GM19452 (cell line): ENCODE measurements at regions not wholly inside any gene's neighbourhood (a gene's known extent, or its start where the extent isn't known, plus 50 kb on each side); places are given as distances from the start of the nearest gene placed in this dataset.

ENCODE experiments used
- ATAC-seq: cut with Tn5 transposase; IDR thresholded peaks from one replicate; pipeline ENCODE4 v1.9.1; 2021; ENCODE audit not compliant: unreplicated experiment

DNA sequence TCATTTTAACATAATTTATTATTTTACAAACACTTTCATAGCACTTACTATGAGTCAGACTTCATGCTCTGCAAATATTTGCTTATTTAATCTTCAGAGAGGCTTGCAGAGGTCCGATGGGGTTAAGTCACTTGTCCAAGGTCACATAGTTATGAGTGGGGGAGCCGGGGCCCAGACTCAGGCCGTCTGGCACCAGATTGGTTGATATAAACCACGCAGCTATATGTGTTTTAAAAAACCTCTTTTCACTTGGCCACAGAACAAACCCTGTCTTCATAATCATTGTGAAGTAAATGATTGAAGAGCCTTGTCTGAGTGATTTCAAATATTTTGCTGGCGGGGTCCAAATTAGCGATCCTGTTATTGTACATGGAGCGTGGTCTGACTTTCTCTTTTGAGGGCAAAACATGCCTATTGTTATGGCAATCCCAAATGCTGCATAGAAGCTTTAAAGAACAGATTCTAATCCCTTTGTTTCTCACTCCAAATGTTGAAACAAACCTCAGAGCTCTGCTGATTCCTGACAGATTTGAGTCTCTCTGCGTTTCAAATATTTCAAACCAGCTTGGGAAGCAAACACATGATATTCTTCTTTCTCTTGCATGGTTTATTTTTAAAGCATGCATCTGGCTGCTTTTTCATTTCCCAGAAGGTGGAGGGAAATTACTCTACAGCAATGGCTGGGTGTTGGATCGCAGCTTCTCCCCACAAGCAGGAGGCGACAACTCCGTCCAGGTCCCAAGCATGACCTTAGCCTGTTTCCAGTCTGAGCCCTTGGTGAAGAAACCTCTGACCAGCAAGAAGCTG lies 142.4 kb downstream of the DDX1 start:
- ATAC-seq: no peak

- ATAC-seq: no peak
Measured at GRCh38 chr2:15734674-15735483, 143.2 kb downstream of the DDX1 start.

GRCh38 chr2:15735484-15736326 lies 144.0 kb downstream of the DDX1 start:
- ATAC-seq: no peak

DNA sequence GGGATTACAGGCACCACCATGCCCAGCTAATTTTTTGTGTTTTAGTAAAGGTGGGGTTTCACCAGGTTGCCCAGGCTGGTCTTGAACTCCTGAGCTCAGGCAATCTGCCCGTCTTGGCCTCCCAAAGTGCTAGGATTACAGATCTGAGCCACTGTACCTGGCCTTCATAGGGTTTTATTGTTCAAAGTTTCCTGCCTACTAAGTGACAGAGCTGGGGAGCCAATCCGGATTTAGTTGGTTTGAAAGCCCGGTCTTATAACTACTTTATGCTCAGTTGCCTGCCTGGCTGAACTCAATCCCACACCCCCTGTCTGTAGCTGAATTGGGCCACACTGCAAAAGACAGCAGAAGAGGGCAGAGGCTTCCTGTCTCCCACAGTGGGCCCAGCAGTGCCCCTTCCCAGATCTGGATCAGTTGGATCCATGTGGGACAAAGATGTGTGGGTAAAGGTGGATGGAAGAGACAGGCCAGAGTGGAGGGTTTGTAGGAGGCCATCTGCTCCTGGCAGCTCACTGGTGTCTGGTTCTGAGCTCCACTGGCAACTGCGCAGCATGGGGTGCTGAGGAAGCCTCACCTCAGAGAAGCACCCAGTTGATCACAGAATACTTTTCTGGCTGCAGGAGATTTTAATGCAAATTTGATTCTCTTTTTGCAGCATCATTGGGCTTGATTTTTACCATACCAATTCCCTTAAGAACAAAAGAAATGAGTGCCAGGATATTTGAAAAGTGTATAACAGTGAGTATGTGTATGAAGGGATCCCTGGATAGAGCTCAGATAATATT lies 144.9 kb downstream of the DDX1 start:
- no peak for ATAC-seq

DNA sequence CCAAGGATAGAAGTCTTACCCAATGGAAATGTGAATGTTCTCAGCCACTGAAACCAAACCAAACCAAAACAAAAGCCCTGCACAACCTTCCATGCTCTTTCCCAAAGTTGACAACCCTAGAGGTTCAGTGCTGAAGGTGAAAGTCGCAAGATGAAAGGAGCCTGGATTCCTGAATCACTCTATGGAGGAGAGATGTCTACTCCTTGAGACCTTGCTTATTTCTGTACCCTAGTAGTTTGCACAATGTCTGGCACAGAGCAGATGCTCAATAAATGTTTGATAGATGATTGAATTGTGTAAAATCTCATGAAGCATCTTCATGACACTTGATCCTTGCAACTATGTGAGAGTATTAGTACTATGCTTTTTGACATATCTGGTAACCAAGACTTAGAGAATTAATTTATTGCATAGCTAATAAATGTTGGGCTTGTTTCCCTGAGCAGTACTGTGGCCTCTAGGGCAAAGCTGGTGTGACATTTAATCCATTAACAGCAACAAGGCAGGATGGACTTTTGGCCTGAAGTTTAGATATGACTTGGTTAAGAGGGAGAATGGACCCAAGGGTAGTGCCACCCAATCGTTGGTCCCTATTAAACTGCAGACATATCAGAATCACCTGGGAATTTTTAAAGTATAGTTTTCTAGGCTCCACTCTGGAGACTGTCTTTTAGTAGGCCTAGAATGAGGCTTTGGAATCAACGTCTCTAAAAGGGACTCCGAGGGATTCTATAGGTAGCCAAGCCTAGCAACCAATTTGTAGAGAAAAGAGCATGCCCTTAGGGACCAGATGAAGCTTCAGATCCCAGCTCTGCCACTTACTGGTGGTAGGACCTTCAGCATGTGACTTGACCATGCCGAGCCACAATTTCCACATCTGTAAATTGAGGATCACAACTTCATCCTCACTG lies 145.9 kb downstream of the DDX1 start:
- ATAC-seq: no peak

- ATAC-seq: no peak
Measured at GRCh38 chr2:15738225-15738546, 146.5 kb downstream of the DDX1 start.

DNA sequence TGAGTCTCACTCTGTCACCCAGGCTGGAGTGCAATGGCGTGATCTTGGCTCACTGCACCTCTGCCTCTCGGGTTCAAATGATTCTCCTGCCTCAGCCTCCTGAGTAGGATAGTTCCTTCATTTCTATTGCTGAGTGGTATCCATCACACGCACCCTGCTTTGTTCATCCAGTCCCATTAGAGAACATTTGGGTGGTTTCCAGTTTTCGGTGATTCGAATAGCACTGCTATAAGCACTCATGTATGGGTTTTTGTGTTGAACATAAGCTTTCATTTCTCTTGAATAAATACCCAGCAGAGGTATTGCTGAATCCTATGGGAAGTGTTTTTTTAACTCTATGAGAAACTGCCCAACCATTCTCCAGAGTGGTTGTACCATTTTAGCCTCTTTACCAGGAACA lies 147.3 kb downstream of the DDX1 start:
- no peak for ATAC-seq

- no peak for ATAC-seq
Measured at GRCh38 chr2:15744820-15745219, 153.2 kb downstream of the DDX1 start.

DNA sequence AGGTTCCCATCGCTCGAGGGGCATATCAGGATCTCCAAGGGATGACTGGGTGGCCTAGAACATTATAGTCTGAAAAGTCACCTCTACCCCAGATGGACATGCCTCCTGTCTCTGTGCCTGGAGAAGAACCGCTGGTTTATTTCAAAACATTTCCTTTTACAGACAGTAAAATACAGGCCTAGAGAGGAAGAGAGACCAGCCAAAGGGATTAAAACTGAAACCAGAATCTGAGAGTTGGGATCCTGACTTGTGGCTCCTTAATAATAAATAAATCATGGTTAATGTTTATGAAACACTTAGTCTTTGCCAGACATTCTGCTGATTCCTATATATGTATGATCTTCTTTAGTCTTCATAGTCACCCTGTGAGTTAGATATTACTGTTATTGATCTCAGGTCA lies 153.7 kb downstream of the DDX1 start:
- ATAC-seq: no peak

DNA sequence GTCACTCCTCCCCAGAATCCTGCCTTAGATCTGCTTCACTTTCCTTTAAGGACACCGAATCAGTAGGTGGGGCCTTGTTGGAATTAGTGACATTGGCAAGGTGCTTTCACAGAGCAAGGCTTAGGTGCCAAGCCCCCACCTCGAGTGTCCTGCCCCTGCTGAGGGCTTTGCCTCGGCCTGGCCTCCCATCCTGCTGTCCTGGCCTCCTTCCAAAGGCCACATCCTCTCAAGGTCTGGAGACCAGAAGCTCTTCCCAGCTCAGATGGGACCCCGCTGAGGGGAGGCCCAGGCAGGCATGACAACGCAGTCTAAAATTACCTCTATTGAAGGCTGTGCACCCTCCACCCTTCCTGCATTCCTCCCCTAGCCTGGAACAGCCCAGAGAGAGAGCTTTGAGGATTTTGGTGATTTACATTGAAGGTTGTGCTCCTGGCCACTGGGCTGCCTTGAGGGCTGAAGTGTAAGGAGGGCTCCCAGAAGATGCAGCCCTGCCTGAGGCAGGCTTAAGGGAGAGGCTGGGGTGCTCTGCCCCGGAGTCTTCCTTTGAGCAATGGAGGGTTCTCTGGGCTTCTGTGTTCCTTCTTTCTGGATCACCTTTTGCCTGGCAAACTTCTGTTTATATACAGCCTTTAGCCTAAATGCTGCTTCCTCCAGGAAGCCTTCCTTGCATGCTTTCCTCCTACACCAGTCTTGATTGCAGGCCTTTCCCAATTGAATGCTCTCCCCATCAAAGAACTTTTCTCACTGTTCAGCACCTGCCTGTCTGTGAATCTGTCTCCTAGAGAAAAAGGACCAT lies 154.4 kb downstream of the DDX1 start:
- no peak for ATAC-seq

GRCh38 chr2:15746703-15747550 lies 155.3 kb downstream of the DDX1 start:
- ATAC-seq: no peak

DNA sequence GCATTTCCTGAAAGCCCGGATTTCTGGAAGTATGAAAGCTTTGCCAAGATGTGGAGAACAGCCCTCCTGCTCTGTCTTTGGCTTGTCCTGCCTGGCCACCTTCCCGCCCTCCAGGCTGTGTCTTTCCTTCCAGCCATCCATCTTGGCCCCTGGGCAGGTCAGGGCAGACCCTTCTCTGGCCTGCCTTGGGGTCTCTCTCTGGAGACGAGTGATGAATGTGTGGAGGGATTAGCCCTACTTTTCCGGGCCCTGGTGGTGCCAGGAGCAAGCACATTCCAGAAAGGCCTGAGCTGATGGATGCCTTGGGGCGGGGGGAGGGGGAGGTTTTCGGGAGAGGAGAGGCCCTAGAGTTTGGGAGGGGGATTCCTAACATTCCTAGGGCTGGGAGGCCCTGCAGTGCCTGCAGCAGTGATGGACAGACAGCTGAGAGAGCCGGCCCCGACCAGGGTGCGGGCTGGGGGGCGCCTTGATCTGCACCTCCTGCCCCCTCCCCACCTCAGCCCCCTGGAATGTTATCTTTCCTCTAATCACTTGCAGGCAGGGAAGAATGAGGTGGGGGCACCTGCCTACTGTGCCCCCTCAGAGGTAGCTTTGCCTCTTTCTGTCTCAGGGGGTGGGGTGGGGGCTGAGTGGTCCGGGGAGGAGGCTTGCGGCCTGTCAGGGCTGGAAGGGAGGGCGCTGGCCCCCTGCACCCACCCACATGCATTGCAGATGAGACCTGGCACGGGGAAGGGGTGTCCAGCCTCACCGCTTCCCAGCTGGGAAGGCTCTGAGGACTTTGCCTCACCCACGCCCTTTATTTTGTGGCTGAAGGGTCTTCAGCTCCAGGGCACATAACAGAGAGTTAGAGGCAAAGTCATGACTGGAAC lies 156.2 kb downstream of the DDX1 start:
- ATAC-seq: no peak

DNA sequence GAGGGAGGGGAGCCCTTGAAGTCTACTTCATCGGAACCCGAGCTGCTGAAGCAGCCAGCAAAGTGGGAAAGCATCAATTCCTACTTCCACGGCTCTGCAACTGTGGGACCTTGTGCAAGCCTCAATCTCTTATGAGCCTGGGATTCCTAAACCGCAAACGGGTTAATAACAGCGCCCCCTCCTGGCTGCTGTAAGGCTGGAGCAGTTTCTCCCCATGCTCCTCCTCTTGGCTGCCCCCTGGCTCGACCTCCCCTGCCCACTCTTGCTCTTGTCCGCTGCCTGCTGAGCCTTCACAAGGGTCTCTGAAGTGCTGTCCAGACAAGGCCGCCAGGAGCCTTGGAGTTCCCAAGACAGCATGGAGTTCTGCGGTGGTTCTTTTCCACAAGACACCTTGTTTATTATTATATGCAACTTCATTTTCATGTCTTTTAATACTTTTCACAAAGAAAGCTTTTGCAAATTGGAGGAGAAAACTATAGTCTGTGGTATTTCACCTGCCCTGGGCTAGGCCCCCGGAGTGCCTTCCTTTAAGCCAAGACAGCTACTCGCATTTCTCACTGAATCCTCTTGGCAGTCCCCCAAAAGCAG lies 157.2 kb downstream of the DDX1 start:
- no peak for ATAC-seq

DNA sequence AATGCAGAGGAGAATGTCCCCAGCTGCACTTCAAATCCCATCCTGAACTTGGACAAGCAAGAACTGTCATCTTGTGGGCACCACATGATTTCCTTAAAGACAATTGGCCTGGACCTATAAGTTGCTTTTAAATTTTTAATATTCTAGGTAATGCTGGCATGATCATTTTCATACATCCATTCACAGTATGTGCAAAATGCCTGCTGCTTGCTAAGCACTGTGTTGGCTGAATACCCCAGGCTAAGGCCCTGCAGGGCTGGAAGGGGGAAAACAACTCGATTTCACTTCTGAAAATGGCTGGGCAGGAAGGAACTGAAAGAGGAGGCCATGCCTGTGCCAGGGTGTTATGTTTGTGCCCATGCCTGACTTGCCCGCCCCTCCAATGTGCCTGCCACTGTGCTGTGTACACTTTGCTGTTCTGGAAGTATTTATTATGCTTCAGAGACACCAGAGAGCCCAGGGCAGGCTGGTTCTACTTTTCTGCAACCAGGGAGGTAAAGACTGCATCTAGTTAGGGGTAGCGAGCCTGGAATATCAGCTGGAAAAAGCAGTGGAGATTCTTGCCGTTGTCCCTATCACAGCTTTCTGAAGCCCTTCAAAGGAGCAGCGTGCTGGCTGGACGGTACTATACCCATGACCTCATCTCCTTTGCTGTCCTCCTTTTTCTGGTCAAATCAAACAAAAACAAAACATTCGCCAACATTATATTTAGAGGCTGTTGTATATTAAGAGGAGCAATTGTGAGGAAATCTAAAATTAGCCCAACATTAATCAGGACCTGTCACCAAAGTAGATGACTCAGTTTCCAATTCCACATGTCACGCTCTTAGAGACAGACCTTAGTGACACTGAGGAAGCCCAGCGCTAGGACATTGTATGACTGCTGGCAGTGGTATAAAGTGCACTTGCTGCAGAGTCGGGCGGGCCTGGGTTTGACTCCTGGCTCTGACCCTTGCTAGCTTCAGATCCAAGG lies 158.1 kb downstream of the DDX1 start:
- ATAC-seq: no peak

GRCh38 chr2:15750433-15750814 lies 158.8 kb downstream of the DDX1 start:
- ATAC-seq: no peak
